Activated CD4-positive, alpha-beta T cell treated with anti-CD3 and anti-CD28 coated beads, Interleukin-2, Interleukin-6, amounts not matched to agents 100 ng/mL and 50 ng/mL, durations not matched to agents 16 hours and 8 hours (primary cell): ENCODE measurements at regions not wholly inside any gene's neighbourhood (a gene's known extent, or its start where the extent isn't known, plus 50 kb on each side); places are given as distances from the start of the nearest gene placed in this dataset.
"Not testable (repeated sequence)": the region's sequence is repeated elsewhere in the genome, so short reads cannot be mapped to it uniquely, and the experiment has no call there.

ENCODE experiments used
- DNase-seq: peaks from one replicate; pipeline ENCODE4 v3.0.0-alpha.2; 2020

- no peak for DNase-seq
These were observed 646.4 kb upstream of the KCNMB2 start for GRCh38 chr3:177889652-177890358.

DNA sequence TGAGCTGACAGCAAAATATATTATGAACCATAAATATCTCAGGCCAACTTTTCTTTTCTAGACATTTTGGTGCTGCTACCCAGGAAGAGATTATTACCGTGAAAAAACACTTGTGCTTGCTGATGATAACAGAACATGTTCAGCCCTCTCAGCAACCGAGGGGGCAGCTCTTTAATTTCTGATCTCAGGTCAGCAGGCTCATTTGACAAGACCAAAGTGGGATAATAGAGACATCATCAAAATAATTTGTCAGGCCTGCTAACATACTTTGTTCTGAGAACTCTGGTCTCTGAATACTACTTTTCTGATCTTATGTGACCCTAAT is 645.9 kb upstream of the KCNMB2 start:
- no peak for DNase-seq

- DNase-seq = not testable (repeated sequence)
These were observed 644.7 kb upstream of the KCNMB2 start for GRCh38 chr3:177891569-177891968.

GRCh38 chr3:177893331-177893730 is 642.9 kb upstream of the KCNMB2 start:
- DNase-seq = no peak

DNA sequence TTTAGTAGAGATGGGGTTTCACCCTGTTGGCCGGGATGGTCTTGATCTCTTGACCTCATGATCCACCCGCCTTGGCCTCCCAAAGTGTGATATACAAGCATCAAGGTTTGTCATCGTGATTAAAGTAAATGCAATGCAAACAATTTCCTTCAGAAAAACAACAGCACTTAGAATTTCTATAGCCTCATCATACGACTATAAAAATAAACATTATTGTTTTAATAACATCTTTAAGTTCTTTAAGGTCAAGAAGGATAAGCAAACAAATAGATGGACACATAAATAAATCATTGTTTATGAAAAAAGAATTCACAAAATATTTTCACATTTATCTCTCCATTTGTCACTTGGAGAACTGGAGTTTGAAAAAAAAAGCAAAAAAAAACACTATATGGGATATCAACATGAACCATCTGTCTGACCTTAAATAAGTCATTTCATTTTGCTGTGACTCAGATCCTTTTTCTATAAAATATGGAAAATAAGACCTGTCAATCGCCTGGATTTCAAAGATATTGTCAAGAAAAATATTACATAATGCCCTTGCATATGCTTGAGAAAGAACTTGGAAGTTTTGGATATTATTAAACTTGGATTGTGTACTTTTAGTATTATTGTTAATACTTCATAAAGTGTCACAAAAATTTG is 642.0 kb upstream of the KCNMB2 start:
- DNase-seq = no peak

- DNase-seq = no peak
These were observed 638.1 kb upstream of the KCNMB2 start for GRCh38 chr3:177898185-177898584.

GRCh38 chr3:177899275-177900067 is 636.8 kb upstream of the KCNMB2 start:
- DNase-seq = no peak

DNA sequence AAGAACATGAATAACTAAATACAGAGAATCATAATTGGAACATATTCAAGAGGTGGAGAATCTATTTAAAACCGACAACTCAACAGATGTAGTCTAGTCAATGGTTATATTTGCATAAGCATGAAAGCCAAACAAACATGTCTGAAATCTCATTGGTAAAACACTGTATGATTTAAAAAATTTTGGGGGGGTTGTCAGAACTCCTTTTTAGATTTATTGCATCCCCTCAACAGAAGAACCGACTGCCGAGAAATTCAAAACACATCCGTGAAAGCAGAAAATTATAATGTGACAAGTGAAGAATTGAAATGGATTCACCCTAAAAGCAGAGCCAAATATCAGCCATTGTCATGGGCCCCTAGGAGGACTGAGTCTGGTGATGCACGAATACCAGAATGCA is 633.4 kb upstream of the KCNMB2 start:
- DNase-seq = no peak

- DNase-seq = no peak
These were observed 631.6 kb upstream of the KCNMB2 start for GRCh38 chr3:177904621-177905020.

GRCh38 chr3:177905173-177906125 is 630.8 kb upstream of the KCNMB2 start:
- no peak for DNase-seq

DNA sequence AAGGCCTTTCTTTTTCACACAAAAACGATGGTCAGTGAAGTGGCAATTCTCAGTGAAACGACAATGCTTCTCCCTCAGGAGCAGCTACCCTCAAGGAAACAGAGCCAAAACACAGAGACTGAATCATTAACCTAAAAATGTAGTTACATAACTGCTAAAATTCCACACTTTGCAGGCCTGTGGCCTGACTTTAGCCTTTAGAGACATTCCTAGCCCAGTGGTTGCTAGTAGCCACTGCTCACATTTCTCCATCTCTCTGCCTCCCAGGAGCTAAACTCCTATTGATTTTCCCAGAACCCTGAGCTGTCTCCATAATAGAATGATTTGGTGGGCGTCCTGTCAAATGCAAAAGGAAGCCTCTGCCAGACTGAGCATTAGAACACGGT is 630.1 kb upstream of the KCNMB2 start:
- no peak for DNase-seq

- no peak for DNase-seq
These were observed 629.5 kb upstream of the KCNMB2 start for GRCh38 chr3:177906578-177907229.

DNA sequence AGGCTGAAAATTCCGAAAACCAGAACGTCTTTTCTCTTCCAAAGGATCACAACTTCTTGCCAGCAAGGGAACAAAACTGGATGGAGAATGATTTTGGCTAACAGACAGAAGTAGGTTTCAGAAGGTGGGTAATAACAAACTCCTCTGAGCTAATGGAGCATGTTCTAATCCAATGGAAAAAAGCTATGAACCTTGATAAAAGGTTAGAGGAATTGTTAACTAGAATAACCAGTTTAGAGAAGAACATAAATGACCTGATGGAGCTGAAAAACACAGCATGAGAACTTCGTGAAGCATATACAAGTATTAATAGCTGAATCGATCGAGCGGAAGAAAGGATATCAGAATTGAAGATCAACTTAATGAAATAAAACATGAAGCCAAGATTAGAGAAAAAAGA is 626.7 kb upstream of the KCNMB2 start:
- not testable (repeated sequence) for DNase-seq

DNA sequence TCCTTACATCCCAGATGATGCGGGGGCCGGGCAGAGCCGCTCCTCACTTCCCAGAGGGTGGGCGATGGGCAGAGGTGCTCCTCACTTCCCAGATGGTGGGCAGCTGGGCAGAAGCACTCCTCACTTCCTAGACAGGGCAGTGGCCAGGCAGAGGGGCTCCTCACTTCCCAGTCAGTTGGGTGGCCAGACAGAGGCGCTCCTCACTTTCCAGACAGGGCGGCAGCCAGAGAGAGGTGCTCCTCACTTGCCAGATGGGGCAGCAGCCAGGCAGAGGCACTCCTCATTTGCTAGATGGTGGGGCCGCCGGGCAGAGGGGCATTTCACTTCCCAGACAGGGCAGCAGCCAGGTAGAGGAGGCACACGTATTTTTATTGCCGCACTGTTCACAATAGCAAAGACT is 622.0 kb upstream of the KCNMB2 start:
- DNase-seq = no peak

- DNase-seq = no peak
These were observed 619.8 kb upstream of the KCNMB2 start for GRCh38 chr3:177916461-177916860.

DNA sequence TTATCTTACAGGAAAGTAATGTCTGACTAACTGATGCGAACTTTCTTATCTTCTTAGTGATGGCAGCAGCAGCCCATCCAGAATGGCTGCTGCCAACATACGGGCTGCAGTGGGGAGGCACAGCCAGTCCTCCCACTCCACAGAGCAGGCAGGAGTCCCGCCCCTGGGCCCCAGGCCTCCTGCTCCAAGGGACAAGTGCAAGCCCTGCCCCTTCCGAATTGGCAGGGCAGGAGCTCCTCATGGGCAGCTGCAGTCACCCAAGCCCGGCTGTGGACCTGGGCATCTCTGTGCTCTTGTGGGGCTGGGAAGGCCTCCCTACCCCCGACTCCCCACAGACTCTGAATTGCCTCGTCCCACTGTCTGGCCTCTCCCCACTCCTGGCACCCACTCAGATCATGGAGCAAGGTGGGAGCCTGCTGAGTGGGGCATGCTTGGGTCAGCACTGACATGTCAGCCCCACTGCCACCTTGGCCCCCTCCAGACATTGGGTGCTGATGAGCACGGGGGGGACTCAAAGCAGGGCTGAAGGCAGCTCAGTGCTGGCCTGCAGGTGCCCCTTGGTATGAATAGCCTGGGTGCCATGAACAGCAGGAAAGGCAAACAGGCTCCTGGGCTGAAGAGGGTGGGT is 618.9 kb upstream of the KCNMB2 start:
- no peak for DNase-seq

GRCh38 chr3:177921153-177921552 is 615.1 kb upstream of the KCNMB2 start:
- DNase-seq = no peak

- no peak for DNase-seq
These were observed 612.0 kb upstream of the KCNMB2 start for GRCh38 chr3:177924261-177924660.

DNA sequence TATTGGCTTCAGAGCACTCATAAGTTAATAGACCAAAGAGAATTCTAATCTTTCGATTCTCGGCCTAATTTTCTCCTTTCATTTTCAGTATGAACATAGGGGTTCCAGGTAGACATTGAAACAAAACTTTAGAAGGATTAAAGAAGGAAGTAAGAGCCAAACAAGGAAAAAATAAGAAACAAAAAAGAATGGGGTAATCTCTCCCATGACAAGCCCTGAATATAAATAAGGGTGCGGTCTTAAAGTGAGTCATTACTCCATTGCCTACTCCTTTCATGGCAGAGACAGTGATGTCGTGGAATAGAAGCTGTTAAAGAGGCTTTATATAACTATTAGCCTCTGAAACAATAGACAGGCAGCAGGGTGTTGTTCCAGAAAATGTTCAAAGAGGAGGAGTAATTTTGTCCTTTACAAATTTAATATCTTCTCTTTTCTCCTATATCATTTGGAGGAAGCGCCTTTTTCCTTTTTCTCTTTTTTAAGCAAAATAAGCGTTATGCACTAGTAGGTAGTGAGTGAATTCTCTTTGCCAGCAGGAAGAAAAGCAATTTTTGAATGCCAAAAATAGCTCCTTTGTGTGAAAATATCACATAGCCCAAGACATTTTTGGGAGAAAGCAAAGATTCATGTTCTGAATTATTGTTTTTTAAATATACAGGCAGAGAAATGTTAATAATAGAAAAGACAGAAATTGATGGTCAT is 607.9 kb upstream of the KCNMB2 start:
- peak; percentile 9 for DNase-seq

- DNase-seq = peak; percentile 4
These were observed 606.9 kb upstream of the KCNMB2 start for GRCh38 chr3:177929310-177929709.

DNA sequence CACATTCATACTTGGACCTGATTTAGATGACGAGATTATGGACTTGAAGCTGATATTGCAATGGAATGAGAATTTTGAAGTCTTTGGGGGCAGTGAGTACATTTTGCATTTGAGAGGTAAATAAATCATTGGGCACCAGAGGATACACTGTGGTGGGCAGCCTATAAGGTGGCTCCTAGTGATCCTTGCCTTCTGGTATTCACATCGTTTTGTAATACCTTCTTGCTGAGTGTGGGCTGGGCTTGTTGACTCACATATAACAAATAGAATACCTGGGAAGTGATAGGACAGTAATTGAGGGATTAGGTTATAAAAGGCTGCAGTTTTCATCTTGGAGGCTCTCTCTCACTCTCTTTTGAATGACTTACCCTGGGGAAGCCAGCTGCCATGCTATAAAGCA is 605.5 kb upstream of the KCNMB2 start:
- DNase-seq = no peak
